ENCODE measurements at regions not wholly inside any gene's neighbourhood (a gene's known extent, or its start where the extent isn't known, plus 50 kb on each side); places are given as distances from the start of the nearest gene placed in this dataset.

DNA sequence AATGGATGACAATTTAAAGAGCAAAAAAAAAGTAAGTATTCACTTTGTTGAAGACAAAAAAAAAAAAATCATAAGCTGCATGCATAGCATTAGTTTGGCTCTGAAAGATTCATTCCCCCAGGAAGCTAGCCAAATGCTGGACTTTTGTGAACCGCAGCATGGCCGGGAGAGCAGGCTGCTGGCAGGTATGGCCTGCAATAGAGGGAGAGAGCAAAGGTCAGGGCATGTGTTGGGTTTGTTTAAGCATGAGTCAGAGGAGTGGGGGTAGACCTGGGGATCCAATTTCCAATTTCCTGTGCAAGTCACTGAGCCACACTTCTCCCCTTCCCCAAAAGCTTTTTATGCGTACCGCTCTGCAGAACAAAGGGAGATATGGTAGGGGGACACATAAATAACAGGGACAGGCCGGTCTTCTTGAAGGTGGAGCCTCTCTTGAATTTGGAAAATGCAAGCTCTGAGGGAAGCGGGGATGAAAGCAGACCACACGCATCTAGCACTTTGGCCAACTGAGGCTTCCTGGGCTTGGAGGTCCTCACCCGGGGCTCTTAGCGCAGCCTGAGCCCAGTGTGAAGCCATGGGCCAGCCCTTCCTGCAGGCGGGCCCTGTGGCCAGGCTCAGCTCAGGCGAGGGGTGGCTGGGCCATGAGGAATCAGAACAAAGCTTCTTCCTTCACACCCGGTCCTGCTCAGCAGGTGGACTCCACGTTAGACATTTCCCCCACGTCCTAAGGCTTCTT is 171.1 kb downstream of the TOMM20 start:
- H3K9me3 Mint-ChIP-seq: peaks cover 0 to 3% (median 0%) of the 10 kb centered on the region in 11 donors
- ATAC-seq (no peak), DNase-seq (no peak)
- intact Hi-C loops (cut with micrococcal nuclease): no loop called here
- peaks cover 60 to 78% (median 61%) of the 10 kb centered on the region in 7 donors for H3K4me1 Mint-ChIP-seq
- H3K36me3 Mint-ChIP-seq: peaks cover 0 to 4% (median 0%) of the 10 kb centered on the region in 5 donors
- H3K4me3 Mint-ChIP-seq: no peak overlapping the region
- Histone ChIP-seq H3K27me3 (ENCODE audit: control insufficient read depth in 2 of 2, insufficient read depth in 2 of 2, low read length in 2 of 2) (no peaks in the 10 kb centered on the region), H3K27ac (ENCODE audit: low read depth, low read length) (no peak overlapping the region), H3K36me3 (ENCODE audit: control insufficient read depth in 2 of 3, insufficient read depth in 3 of 3, low read length in 3 of 3) (no peaks in the 10 kb centered on the region), H3K9me3 (ENCODE audit: control insufficient read depth in 2 of 3, low read length in 3 of 3) (no peaks in the 10 kb centered on the region), H3K4me3 (ENCODE audit: low read length) (no peak overlapping the region), H3K4me1 (ENCODE audit: control insufficient read depth in 2 of 2, insufficient read depth in 2 of 2, low read length in 2 of 2) (peaks cover 23 to 39% of the 10 kb centered on the region in 2 donors)
- CTCF ChIA-PET: interaction anchor here (0.7 kb wide), 1 partner anchor 31 kb away, joined by 4 read pairs; no protein-coding TSS in a partner anchor
- peak overlapping the region in 7 of 9 donors; percentile 1 to 79 (median 56) for H3K27ac Mint-ChIP-seq
- no peaks in the 10 kb centered on the region for H3K27me3 Mint-ChIP-seq
- POLR2A ChIA-PET: interaction anchor here (0.6 to 0.8 kb wide), 2 partner anchors 319 to 374 kb away, joined by 3 to 7 read pairs; no protein-coding TSS in a partner anchor

DNA sequence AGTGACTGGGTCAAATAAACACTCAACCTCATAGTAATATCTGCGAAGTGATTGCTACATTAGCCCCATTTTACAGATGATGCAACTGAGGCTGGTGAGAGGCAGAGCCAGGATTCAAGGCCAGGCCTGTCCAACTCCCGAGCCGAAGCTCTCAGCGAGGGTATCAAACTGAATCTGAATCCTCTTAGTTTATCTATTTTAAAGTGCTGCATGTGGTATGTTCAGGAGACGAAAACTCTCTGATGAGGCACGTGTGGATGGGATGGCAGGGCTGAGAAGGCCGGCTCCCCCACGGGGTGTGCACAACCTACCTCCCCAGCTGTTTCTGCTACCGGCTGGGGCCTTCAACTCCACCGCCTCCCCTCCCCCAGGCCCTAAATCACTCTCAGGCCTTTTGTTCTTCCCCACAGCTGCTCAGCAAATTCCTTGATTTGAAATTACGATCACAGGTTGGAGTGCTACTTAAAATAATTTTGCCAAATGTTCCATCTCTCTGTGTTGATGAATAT is 171.8 kb downstream of the TOMM20 start:
- Mint-ChIP-seq H3K4me3 (no peak overlapping the region), H3K27ac (peak overlapping the region in 5 of 9 donors; percentile 1 to 75 (median 56)), H3K27me3 (no peaks in the 10 kb centered on the region), H3K4me1 (peaks cover 53 to 72% (median 55%) of the 10 kb centered on the region in 7 donors), H3K36me3 (peaks cover 0 to 7% (median 0%) of the 10 kb centered on the region in 5 donors), H3K9me3 (peaks cover 0 to 3% (median 0%) of the 10 kb centered on the region in 11 donors)
- intact Hi-C loops (cut with micrococcal nuclease): no loop called here
- POLR2A ChIA-PET: interaction anchor here (0.6 to 1.8 kb wide), 3 partner anchors 319 to 373 kb away, joined by 3 to 7 read pairs (median 6); no protein-coding TSS in a partner anchor
- ATAC-seq (no peak), DNase-seq (no peak)
- Histone ChIP-seq H3K36me3 (ENCODE audit: control insufficient read depth in 2 of 3, insufficient read depth in 3 of 3, low read length in 3 of 3) (no peaks in the 10 kb centered on the region), H3K4me1 (ENCODE audit: control insufficient read depth in 2 of 2, insufficient read depth in 2 of 2, low read length in 2 of 2) (peaks cover 17 to 32% of the 10 kb centered on the region in 2 donors), H3K27ac (ENCODE audit: low read depth, low read length) (no peak overlapping the region), H3K9me3 (ENCODE audit: control insufficient read depth in 2 of 3, low read length in 3 of 3) (no peaks in the 10 kb centered on the region), H3K4me3 (ENCODE audit: low read length) (no peak overlapping the region), H3K27me3 (ENCODE audit: control insufficient read depth in 2 of 2, insufficient read depth in 2 of 2, low read length in 2 of 2) (no peaks in the 10 kb centered on the region)
- CTCF ChIA-PET: interaction anchor here (0.7 kb wide), 1 partner anchor 30 kb away, joined by 4 read pairs; no protein-coding TSS in a partner anchor

DNA sequence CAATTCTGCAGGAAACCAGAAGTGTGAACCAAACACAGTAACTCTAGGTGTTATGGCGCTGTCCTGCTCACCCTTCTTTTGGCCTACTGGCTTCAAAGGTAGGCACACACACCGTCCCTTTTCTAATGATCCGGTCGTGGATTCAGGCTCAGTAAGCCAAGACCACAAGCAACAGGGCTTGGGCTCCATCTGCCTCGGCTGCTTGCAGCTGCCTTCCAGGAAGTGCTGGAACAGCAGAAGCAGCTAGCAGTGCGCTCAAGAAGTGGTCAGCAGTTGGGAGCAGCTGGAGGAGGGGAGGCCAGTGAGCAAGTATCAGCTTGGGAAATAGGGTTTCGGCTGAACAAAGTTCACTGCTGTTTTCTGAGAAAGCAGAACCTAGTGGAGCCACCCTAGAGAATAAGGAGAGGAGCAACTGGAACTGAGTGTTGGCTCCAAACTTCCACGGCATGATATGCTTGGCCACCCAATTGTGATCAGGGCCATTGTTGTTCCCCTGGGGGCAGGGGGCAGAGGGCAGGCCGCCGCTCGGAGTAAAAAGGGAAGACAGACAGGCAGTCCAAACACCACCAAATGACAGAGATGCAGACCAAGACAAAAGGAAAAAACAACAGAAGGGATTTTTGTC is 173.4 kb downstream of the TOMM20 start:
- peaks cover 0 to 9% (median 0%) of the 10 kb centered on the region in 5 donors for H3K36me3 Mint-ChIP-seq
- peak overlapping the region; percentile 40 to 91 (median 68) for H3K27ac Mint-ChIP-seq
- H3K9me3 Mint-ChIP-seq: peaks cover 0 to 3% (median 0%) of the 10 kb centered on the region in 11 donors
- H3K4me1 Mint-ChIP-seq: peaks cover 37 to 57% (median 40%) of the 10 kb centered on the region in 7 donors
- Histone ChIP-seq H3K4me3 (ENCODE audit: low read length) (no peak overlapping the region), H3K27ac (ENCODE audit: low read depth, low read length) (no peak overlapping the region), H3K27me3 (ENCODE audit: control insufficient read depth in 2 of 2, insufficient read depth in 2 of 2, low read length in 2 of 2) (no peaks in the 10 kb centered on the region), H3K4me1 (ENCODE audit: control insufficient read depth in 2 of 2, insufficient read depth in 2 of 2, low read length in 2 of 2) (peaks cover 13 to 18% of the 10 kb centered on the region in 2 donors), H3K9me3 (ENCODE audit: control insufficient read depth in 2 of 3, low read length in 3 of 3) (no peaks in the 10 kb centered on the region), H3K36me3 (ENCODE audit: control insufficient read depth in 2 of 3, insufficient read depth in 3 of 3, low read length in 3 of 3) (no peaks in the 10 kb centered on the region)
- peak overlapping the region in 6 of 10 donors; percentile 21 to 55 (median 38) for H3K4me3 Mint-ChIP-seq
- intact Hi-C loops (cut with micrococcal nuclease): no loop called here
- ChIA-PET POLR2A (interaction anchor here (0.9 to 1.8 kb wide), 3 partner anchors 10 to 346 kb away, joined by 3 to 6 read pairs (median 3); no protein-coding TSS in a partner anchor), CTCF (no interaction called here)
- DNase-seq (peak in 1 of 9 donors; percentile 23), ATAC-seq (peak; percentile 71)
- no peaks in the 10 kb centered on the region for H3K27me3 Mint-ChIP-seq

DNA sequence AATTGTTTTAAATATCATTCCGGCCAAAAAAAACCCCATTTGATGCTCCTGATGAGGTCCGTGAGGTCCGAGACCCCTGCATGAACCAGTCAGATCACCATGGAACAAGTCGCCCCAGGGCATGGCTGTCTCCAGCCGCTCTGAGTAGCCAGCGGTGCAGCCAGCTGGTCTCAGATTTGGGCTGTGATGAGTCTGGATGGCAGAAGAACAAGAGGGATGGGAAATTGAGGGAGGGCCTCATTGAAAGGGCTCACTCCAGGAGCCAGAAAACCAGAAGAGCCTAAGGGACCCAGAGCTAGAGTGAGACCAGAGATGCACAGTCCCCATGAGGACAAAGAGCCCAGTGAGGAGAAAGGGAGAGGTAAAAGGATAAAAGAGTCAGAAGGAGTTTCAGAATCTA is 174.0 kb downstream of the TOMM20 start:
- Histone ChIP-seq H3K4me3 (ENCODE audit: low read length) (no peak overlapping the region), H3K27me3 (ENCODE audit: control insufficient read depth in 2 of 2, insufficient read depth in 2 of 2, low read length in 2 of 2) (no peaks in the 10 kb centered on the region), H3K9me3 (ENCODE audit: control insufficient read depth in 2 of 3, low read length in 3 of 3) (no peaks in the 10 kb centered on the region), H3K36me3 (ENCODE audit: control insufficient read depth in 2 of 3, insufficient read depth in 3 of 3, low read length in 3 of 3) (no peaks in the 10 kb centered on the region), H3K4me1 (ENCODE audit: control insufficient read depth in 2 of 2, insufficient read depth in 2 of 2, low read length in 2 of 2) (peaks cover 13 to 17% of the 10 kb centered on the region in 2 donors), H3K27ac (ENCODE audit: low read depth, low read length) (no peak overlapping the region)
- no peak for ATAC-seq
- ChIA-PET POLR2A (interaction anchor here (0.9 to 1.0 kb wide), 5 partner anchors 10 to 346 kb away, joined by 3 to 4 read pairs (median 3); no protein-coding TSS in a partner anchor), CTCF (interaction anchor here (0.8 kb wide), 1 partner anchor 137 kb away, joined by 5 read pairs; no protein-coding TSS in a partner anchor)
- intact Hi-C loops (cut with micrococcal nuclease): no loop called here
- H3K4me1 Mint-ChIP-seq: peaks cover 31 to 52% (median 35%) of the 10 kb centered on the region in 7 donors
- H3K9me3 Mint-ChIP-seq: peaks cover 0 to 3% (median 0%) of the 10 kb centered on the region in 11 donors
- H3K4me3 Mint-ChIP-seq: peak overlapping the region in 5 of 10 donors; percentile 12 to 55 (median 30)
- H3K27ac Mint-ChIP-seq: peak overlapping the region in 8 of 9 donors; percentile 40 to 91 (median 72)
- H3K27me3 Mint-ChIP-seq: no peaks in the 10 kb centered on the region
- H3K36me3 Mint-ChIP-seq: peaks cover 0 to 9% (median 0%) of the 10 kb centered on the region in 5 donors
- DNase-seq: peak in 1 of 9 donors; percentile 18

DNA sequence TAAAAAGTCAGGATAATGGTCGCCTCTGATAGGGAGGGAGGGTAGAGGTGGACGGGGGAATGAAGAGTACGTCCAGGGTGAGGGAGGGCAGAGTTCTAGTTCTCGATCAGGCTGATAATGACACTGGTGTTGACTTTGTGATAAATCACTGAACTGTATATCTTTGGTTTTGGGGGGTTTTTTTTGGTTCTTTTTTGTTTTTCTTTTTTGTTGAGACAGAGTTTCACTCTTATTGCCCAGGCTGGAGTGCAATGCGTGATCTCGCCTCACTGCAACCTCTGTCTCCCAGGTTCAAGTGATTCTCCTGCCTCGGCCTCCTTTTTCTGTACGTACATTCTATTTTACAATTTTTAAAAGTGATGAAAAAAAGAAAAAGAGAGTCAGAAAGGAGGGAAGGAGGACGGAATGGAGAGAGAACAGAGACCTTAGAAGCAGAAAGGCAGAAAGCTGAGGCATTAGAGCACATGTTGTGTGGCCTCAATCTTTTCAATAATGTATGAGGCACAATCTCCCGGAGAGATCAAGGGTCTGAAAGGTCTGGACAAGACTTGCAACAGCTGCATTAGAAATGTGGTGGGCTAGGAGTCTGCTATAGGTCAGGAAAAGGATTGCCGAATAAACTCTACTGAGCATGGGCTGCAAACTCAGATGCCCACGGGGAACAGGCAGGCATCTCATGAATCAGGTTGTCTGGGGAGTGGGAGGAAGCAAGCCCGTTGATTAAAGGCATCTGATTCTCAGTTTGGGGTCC is 174.8 kb downstream of the TOMM20 start:
- intact Hi-C loops (cut with micrococcal nuclease): no loop called here
- H3K27ac ChIP-seq (ENCODE audit: low read depth, low read length): no peak overlapping the region
- no peaks in the 10 kb centered on the region for H3K36me3 ChIP-seq (ENCODE audit: control insufficient read depth in 2 of 3, insufficient read depth in 3 of 3, low read length in 3 of 3)
- H3K9me3 ChIP-seq (ENCODE audit: control insufficient read depth in 2 of 3, low read length in 3 of 3): no peaks in the 10 kb centered on the region
- Mint-ChIP-seq H3K4me3 (no peak overlapping the region), H3K27ac (peak overlapping the region in 2 of 9 donors; percentile 84 to 91), H3K4me1 (peaks cover 25 to 45% (median 28%) of the 10 kb centered on the region in 7 donors), H3K27me3 (no peaks in the 10 kb centered on the region), H3K9me3 (peaks cover 0 to 7% (median 3%) of the 10 kb centered on the region in 11 donors), H3K36me3 (peaks cover 0 to 15% (median 0%) of the 10 kb centered on the region in 5 donors)
- peak in 1 of 9 donors; percentile 17 for DNase-seq
- ATAC-seq: no peak
- H3K4me1 ChIP-seq (ENCODE audit: control insufficient read depth in 2 of 2, insufficient read depth in 2 of 2, low read length in 2 of 2): peaks cover 13% of the 10 kb centered on the region in 2 donors
- H3K4me3 ChIP-seq (ENCODE audit: low read length): no peak overlapping the region
- ChIA-PET CTCF (interaction anchor here (0.8 kb wide), 1 partner anchor 138 kb away, joined by 5 read pairs; no protein-coding TSS in a partner anchor), POLR2A (interaction anchor here (1.0 kb wide), 3 partner anchors 25 to 343 kb away, joined by 3 to 4 read pairs (median 3); no protein-coding TSS in a partner anchor)
- no peaks in the 10 kb centered on the region for H3K27me3 ChIP-seq (ENCODE audit: control insufficient read depth in 2 of 2, insufficient read depth in 2 of 2, low read length in 2 of 2)

DNA sequence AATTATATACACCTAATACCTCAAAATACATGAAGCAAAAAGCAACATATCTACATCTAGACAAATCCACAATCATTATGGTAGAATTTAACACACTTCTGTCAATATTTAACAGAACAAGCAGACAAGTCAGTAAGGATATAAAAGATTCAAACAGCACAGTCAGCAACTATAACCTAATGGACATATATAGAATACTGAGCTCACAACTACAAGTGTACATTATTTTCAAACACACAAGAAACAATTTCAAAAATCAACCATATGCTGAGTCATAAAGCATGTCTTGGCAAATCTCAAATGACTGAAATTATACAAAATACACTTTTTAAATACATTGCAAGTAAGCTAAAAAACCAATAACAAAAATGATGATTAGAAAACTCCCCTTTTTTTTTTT is 178.0 kb downstream of the TOMM20 start:
- Mint-ChIP-seq H3K9me3 (peaks cover 0 to 9% (median 3%) of the 10 kb centered on the region in 11 donors), H3K4me3 (no peak overlapping the region), H3K27ac (no peak overlapping the region), H3K36me3 (peaks cover 0 to 17% (median 0%) of the 10 kb centered on the region in 5 donors), H3K4me1 (peaks cover 18 to 25% (median 20%) of the 10 kb centered on the region in 7 donors), H3K27me3 (no peaks in the 10 kb centered on the region)
- intact Hi-C loops (cut with micrococcal nuclease): no loop called here
- no peak for DNase-seq
- Histone ChIP-seq H3K9me3 (ENCODE audit: control insufficient read depth in 2 of 3, low read length in 3 of 3) (no peaks in the 10 kb centered on the region), H3K27ac (ENCODE audit: low read depth, low read length) (no peak overlapping the region), H3K4me1 (ENCODE audit: control insufficient read depth in 2 of 2, insufficient read depth in 2 of 2, low read length in 2 of 2) (peaks cover 13% of the 10 kb centered on the region in 2 donors), H3K36me3 (ENCODE audit: control insufficient read depth in 2 of 3, insufficient read depth in 3 of 3, low read length in 3 of 3) (no peaks in the 10 kb centered on the region), H3K27me3 (ENCODE audit: control insufficient read depth in 2 of 2, insufficient read depth in 2 of 2, low read length in 2 of 2) (no peaks in the 10 kb centered on the region), H3K4me3 (ENCODE audit: low read length) (no peak overlapping the region)
- CTCF ChIA-PET: no interaction called here
- ATAC-seq: no peak
- POLR2A ChIA-PET: no interaction called here
